GM23338 (cell line): ENCODE measurements at regions not wholly inside any gene's neighbourhood (a gene's known extent, or its start where the extent isn't known, plus 50 kb on each side); places are given as distances from the start of the nearest gene placed in this dataset.

Source experiments
- ATAC-seq: fragments of 200-7000 bp; cut with Tn5 transposase; 3 replicates; pipeline ENCODE4 v1.9.1; 2020
- DNase-seq: peaks from one replicate; pipeline ENCODE4 v3.0.0-alpha.2; 2015; ENCODE audit warnings: low spot score
- H2AFZ ChIP-seq: fragments of 200-600 bp; sonication (generic); 2 replicates; pipeline ENCODE4 v1.8.0; 2016; ENCODE audit warnings: antibody characterized with exemption, mild to moderate bottlenecking, moderate library complexity
- H3F3A ChIP-seq: fragments of 200-600 bp; sonication (generic); replicated peaks from 2 replicates; pipeline ENCODE4 v1.8.0; 2017; ENCODE audit warnings: antibody characterized with exemption, mixed run types, low read depth
- H3K27ac ChIP-seq: fragments of 200-600 bp; sonication (generic); 2 replicates; pipeline ENCODE4 v1.6.1; 2016; ENCODE audit warnings: low read depth
- H3K27me3 ChIP-seq: fragments of 200-600 bp; sonication (generic); 2 replicates; pipeline ENCODE4 v1.8.0; 2016; ENCODE audit warnings: mild to moderate bottlenecking, mixed run types, moderate library complexity; ENCODE audit not compliant: insufficient read depth
- H3K36me3 ChIP-seq: fragments of 200-600 bp; sonication (generic); 2 replicates; pipeline ENCODE4 v1.8.0; 2016; ENCODE audit warnings: mild to moderate bottlenecking; ENCODE audit not compliant: insufficient read depth
- H3K4me1 ChIP-seq: fragments of 200-600 bp; sonication (generic); 2 replicates; pipeline ENCODE4 v1.8.0; 2016; ENCODE audit warnings: mild to moderate bottlenecking, moderate library complexity; ENCODE audit not compliant: insufficient read depth
- H3K4me2 ChIP-seq: fragments of 200-600 bp; sonication (generic); 2 replicates; pipeline ENCODE4 v1.7.1; 2017; ENCODE audit warnings: mixed run types
- H3K4me3 ChIP-seq: fragments of 200-600 bp; sonication (generic); 2 replicates; pipeline ENCODE4 v1.6.1; 2016; ENCODE audit warnings: mixed run types
- H3K79me2 ChIP-seq: fragments of 200-600 bp; sonication (generic); replicated peaks from 2 replicates; pipeline ENCODE4 v1.8.0; 2017; ENCODE audit warnings: mild to moderate bottlenecking; ENCODE audit not compliant: insufficient read depth
- H3K9me2 ChIP-seq: fragments of 200-600 bp; sonication (generic); 2 replicates; pipeline ENCODE4 v1.8.0; 2017; ENCODE audit not compliant: insufficient read depth
- H4K20me1 ChIP-seq: fragments of 200-600 bp; sonication (generic); replicated peaks from 2 replicates; pipeline ENCODE4 v1.8.0; 2017; ENCODE audit warnings: mild to moderate bottlenecking; ENCODE audit not compliant: insufficient read depth
- H3K27ac Mint-ChIP-seq: 2 replicates; pipeline ENCODE4 v1.8.0; 2020; ENCODE audit warnings: inconsistent platforms, mild to moderate bottlenecking, moderate library complexity, mixed read lengths
- H3K27me3 Mint-ChIP-seq: 3 replicates; pipeline ENCODE4 v1.8.0; 2022; ENCODE audit warnings: low read depth, mild to moderate bottlenecking, moderate library complexity, mixed read lengths, inconsistent platforms; ENCODE audit not compliant: insufficient read depth, poor library complexity
- H3K36me3 Mint-ChIP-seq: 3 replicates; pipeline ENCODE4 v1.8.0; 2021; ENCODE audit warnings: low read depth, mild to moderate bottlenecking, inconsistent platforms, moderate library complexity, mixed read lengths
- H3K4me1 Mint-ChIP-seq: 3 replicates; pipeline ENCODE4 v1.8.0; 2020; ENCODE audit warnings: mild to moderate bottlenecking, inconsistent platforms, mixed read lengths
- H3K4me3 Mint-ChIP-seq: 3 replicates; pipeline ENCODE4 v1.8.0; 2021; ENCODE audit warnings: moderate library complexity, mild to moderate bottlenecking, inconsistent platforms, mixed read lengths
- H3K9me3 Mint-ChIP-seq: 3 replicates; pipeline ENCODE4 v1.8.0; 2020; ENCODE audit warnings: moderate library complexity, mild to moderate bottlenecking, inconsistent platforms, mixed read lengths
- CREB1 ChIP-seq: fragments of 250-450 bp; sonication (Bioruptor Pico); IDR thresholded peaks from 2 replicates; pipeline ENCODE4 v1.5.0; 2020; ENCODE audit warnings: low read depth, mild to moderate bottlenecking, moderate library complexity
- CTCF ChIP-seq, 2 experiments: fragments of 200-600 bp in 1 of 2; sonication (generic) in 1 of 2; conservative IDR thresholded peaks; 2 replicates each; pipeline versions ENCODE4 v1.5.1 to v1.6.1; 2016 to 2017; ENCODE audit warnings: antibody characterized with exemption in 2 of 2, low read depth in 2 of 2, mild to moderate bottlenecking in 2 of 2, moderate library complexity in 1 of 2
- ETS1 ChIP-seq: IDR thresholded peaks from 2 replicates; pipeline ENCODE4 v1.6.1; 2016; ENCODE audit warnings: antibody characterized with exemption
- EZH2 ChIP-seq: fragments of 200-600 bp; sonication (generic); IDR thresholded peaks from one replicate; pipeline ENCODE4 v1.8.0; 2017; ENCODE audit warnings: antibody characterized with exemption, mild to moderate bottlenecking, low read depth; ENCODE audit not compliant: unreplicated experiment
- EZH2phosphoT487 ChIP-seq: fragments of 200-600 bp; sonication (generic); IDR thresholded peaks from one replicate; pipeline ENCODE4 v1.8.1; 2018; ENCODE audit warnings: antibody characterized with exemption; ENCODE audit not compliant: unreplicated experiment
- JUNB ChIP-seq: IDR thresholded peaks from one replicate; pipeline ENCODE4 v1.6.1; 2016; ENCODE audit warnings: antibody characterized with exemption; ENCODE audit not compliant: unreplicated experiment
- NANOG ChIP-seq: IDR thresholded peaks from 2 replicates; pipeline ENCODE4 v1.6.1; 2016; ENCODE audit warnings: antibody characterized with exemption, borderline replicate concordance
- POLR2AphosphoS5 ChIP-seq: IDR thresholded peaks from 2 replicates; pipeline ENCODE4 v1.6.1; 2016; ENCODE audit warnings: antibody characterized with exemption, low read depth
- STAT1 ChIP-seq: IDR thresholded peaks from one replicate; pipeline ENCODE4 v1.6.1; 2016; ENCODE audit warnings: antibody characterized with exemption; ENCODE audit not compliant: unreplicated experiment
- ZNF331 ChIP-seq: fragments of 250-450 bp; sonication (Bioruptor Pico); IDR thresholded peaks from 2 replicates; pipeline ENCODE4 v1.5.0; 2020; ENCODE audit warnings: low read depth, mild to moderate bottlenecking, moderate library complexity
- TF ChIP-seq, protein P1 (sequence below): IDR thresholded peaks from one replicate; pipeline ENCODE4 v1.6.1; 2018; ENCODE audit warnings: antibody characterized with exemption; ENCODE audit not compliant: unreplicated experiment

- TF ChIP-seq CTCF (conservative IDR thresholded peaks at IDR 0.05; ENCODE audit: low read depth in 2 of 2) (no peak), EZH2 (no peak), STAT1 (no peak)
Observed at GRCh38 chr1:24258735-24259424, 60.3 kb upstream of the GRHL3 start (continued).

DNA sequence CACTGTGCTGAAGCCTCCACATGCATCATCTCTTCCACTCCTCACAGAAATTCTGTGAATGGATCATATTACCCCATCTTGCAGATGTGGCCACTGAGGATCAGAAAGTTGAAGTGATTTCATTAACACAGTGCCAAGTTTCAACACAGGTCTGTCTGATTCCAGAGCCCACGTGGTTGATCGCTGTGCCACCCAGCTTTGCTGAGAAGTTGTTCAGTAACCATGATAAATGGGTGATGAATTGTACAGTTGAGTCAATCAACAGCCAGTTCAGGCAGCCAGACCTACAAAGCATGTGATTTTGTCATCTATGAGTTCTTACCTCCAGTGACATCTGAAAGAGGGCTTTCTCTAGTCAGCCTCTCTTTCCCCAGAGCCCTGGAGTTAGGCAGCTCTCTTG lies 61.8 kb upstream of the GRHL3 start:
- Histone ChIP-seq H3F3A (no peaks in the 10 kb centered on the region), H3K4me2 (no peak overlapping the region), H3K27me3 (no peaks in the 10 kb centered on the region), H3K79me2 (no peaks in the 10 kb centered on the region), H3K27ac (no peak overlapping the region), H2AFZ (no peak overlapping the region), H3K4me3 (no peak overlapping the region), H4K20me1 (no peaks in the 10 kb centered on the region), H3K36me3 (no peaks in the 10 kb centered on the region), H3K9me2 (no peaks in the 10 kb centered on the region), H3K4me1 (no peaks in the 10 kb centered on the region)
- DNase-seq (no peak), ATAC-seq (no peak)
- no peak overlapping the region for H3K4me3 Mint-ChIP-seq
- H3K4me1 Mint-ChIP-seq, result no peaks in the 10 kb centered on the region
- H3K27me3 Mint-ChIP-seq, result peaks cover 4% of the 10 kb centered on the region
- H3K9me3 Mint-ChIP-seq, result no peaks in the 10 kb centered on the region
- H3K36me3 Mint-ChIP-seq, result no peaks in the 10 kb centered on the region
- H3K27ac Mint-ChIP-seq, result no peak overlapping the region
- no peak for TF ChIP-seq STAT1
- no peak for TF ChIP-seq POLR2AphosphoS5
- TF ChIP-seq EZH2phosphoT487, result no peak
- TF ChIP-seq ZNF331, result no peak
- no peak for TF ChIP-seq JUNB
- TF ChIP-seq, protein P1, sequence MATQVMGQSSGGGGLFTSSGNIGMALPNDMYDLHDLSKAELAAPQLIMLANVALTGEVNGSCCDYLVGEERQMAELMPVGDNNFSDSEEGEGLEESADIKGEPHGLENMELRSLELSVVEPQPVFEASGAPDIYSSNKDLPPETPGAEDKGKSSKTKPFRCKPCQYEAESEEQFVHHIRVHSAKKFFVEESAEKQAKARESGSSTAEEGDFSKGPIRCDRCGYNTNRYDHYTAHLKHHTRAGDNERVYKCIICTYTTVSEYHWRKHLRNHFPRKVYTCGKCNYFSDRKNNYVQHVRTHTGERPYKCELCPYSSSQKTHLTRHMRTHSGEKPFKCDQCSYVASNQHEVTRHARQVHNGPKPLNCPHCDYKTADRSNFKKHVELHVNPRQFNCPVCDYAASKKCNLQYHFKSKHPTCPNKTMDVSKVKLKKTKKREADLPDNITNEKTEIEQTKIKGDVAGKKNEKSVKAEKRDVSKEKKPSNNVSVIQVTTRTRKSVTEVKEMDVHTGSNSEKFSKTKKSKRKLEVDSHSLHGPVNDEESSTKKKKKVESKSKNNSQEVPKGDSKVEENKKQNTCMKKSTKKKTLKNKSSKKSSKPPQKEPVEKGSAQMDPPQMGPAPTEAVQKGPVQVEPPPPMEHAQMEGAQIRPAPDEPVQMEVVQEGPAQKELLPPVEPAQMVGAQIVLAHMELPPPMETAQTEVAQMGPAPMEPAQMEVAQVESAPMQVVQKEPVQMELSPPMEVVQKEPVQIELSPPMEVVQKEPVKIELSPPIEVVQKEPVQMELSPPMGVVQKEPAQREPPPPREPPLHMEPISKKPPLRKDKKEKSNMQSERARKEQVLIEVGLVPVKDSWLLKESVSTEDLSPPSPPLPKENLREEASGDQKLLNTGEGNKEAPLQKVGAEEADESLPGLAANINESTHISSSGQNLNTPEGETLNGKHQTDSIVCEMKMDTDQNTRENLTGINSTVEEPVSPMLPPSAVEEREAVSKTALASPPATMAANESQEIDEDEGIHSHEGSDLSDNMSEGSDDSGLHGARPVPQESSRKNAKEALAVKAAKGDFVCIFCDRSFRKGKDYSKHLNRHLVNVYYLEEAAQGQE, result no peak
- no peak for TF ChIP-seq EZH2
- no peak for TF ChIP-seq ETS1
- TF ChIP-seq CTCF (conservative IDR thresholded peaks at IDR 0.05; ENCODE audit: low read depth in 2 of 2), result no peak
- TF ChIP-seq CREB1 (CRISPR knock-in tag), result no peak
- TF ChIP-seq NANOG, result no peak
